Left ventricle myocardium inferior (tissue), 1 donor: ENCODE measurements at regions not wholly inside any gene's neighbourhood (a gene's known extent, or its start where the extent isn't known, plus 50 kb on each side); places are given as distances from the start of the nearest gene placed in this dataset.

Source experiments
- DNase-seq: peaks from one replicate; pipeline ENCODE4 v3.0.0-alpha.2; 2020
- H3K27ac ChIP-seq: fragments of 200-600 bp; replicated peaks from 2 replicates; pipeline ENCODE4 v1.8.0; 2021
- H3K27me3 ChIP-seq: fragments of 200-600 bp; 2 replicates; pipeline ENCODE4 v1.8.0; 2021; ENCODE audit warnings: low read depth
- H3K36me3 ChIP-seq: fragments of 200-600 bp; 2 replicates; pipeline ENCODE4 v1.8.0; 2021
- H3K4me1 ChIP-seq: fragments of 200-600 bp; 2 replicates; pipeline ENCODE4 v1.8.0; 2021
- H3K4me3 ChIP-seq: fragments of 200-600 bp; 2 replicates; pipeline ENCODE4 v1.8.0; 2021; ENCODE audit warnings: mild to moderate bottlenecking, moderate library complexity
- H3K9me3 ChIP-seq: fragments of 200-600 bp; replicated peaks from 2 replicates; pipeline ENCODE4 v1.8.0; 2021
- intact Hi-C: fragments of 100-400 bp; cut with micrococcal nuclease; formaldehyde crosslinking; loops from one replicate; pipeline ENCODE4 v1.11.0; 2022
- TF ChIP-seq, protein P1 (sequence below): fragments of 200-600 bp; IDR thresholded peaks from 2 replicates; pipeline ENCODE4 v1.8.0; 2021; ENCODE audit warnings: antibody characterized with exemption, mild to moderate bottlenecking, borderline replicate concordance
- donor health status: DM: no; HTN: yes; CAD: no; lungs with severe emphysema.

DNA sequence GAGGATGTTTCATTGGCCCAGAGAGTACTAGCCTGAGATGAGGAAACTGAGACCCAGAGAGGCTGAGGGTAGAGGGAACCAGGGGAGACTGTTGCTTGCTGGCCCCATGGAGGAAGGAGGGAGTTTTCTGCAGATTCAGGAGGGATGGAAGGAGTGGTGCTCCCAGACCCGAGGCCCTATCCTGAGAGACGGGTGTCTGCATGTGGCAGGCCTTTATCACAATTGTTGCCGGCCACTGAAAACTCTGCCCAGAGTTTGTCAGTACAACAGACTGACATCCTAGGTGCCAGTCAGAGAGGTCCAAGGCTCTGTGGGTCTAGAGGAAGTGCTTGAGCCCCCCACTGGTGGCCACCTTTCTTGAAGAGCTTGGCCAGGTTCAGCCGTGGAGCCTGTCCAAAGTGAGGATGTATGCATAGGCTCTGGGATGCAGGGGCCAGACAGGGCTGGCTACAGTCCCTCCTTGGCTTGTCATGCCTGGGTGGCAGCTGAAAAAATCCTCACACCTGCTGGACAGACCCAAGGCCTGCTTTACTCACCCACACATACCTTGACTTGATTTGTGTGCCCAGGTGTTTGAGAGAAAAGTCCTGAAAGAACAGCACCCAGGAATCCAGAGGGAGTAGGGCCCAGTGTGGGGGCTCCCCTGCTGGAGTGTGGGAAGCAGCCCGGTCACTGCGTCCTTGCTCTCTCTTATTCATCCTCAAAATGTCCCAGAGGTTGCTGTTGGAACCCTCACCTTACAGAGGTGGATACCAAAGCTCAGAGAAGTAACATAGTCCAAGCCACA lies 65.2 kb downstream of the CLRN3 start:
- Histone ChIP-seq H3K36me3 (no peaks in the 10 kb centered on the region), H3K4me1 (no peaks in the 10 kb centered on the region), H3K9me3 (peaks cover 7% of the 10 kb centered on the region), H3K4me3 (no peak overlapping the region), H3K27ac (no peak overlapping the region), H3K27me3 (no peaks in the 10 kb centered on the region)
- intact Hi-C loops: no loop called here
- TF ChIP-seq, protein P1, sequence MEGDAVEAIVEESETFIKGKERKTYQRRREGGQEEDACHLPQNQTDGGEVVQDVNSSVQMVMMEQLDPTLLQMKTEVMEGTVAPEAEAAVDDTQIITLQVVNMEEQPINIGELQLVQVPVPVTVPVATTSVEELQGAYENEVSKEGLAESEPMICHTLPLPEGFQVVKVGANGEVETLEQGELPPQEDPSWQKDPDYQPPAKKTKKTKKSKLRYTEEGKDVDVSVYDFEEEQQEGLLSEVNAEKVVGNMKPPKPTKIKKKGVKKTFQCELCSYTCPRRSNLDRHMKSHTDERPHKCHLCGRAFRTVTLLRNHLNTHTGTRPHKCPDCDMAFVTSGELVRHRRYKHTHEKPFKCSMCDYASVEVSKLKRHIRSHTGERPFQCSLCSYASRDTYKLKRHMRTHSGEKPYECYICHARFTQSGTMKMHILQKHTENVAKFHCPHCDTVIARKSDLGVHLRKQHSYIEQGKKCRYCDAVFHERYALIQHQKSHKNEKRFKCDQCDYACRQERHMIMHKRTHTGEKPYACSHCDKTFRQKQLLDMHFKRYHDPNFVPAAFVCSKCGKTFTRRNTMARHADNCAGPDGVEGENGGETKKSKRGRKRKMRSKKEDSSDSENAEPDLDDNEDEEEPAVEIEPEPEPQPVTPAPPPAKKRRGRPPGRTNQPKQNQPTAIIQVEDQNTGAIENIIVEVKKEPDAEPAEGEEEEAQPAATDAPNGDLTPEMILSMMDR: no peak
- DNase-seq: no peak
